ENCODE measurements at regions not wholly inside any gene's neighbourhood (a gene's known extent, or its start where the extent isn't known, plus 50 kb on each side); places are given as distances from the start of the nearest gene placed in this dataset.

DNA sequence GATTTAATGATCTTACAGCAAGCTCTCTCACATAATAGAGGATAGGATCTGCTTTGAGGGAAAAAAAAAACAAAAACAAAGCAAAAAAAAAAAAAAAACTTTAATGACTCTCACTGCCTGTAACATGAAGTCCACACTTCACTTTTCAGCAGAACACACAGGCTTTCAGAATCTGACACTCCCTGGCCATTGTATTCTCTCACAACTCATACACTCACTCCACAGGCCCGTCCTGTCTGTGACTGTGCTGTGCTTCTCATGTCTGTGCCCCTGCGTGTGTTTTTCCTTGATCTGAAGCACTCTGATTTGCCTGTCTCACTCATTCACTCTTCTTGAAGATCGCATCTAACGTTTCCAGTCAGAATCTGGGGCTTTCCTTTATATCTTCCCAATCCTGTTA is 460.8 kb downstream of the TMA16 start:
- TF ChIP-seq, protein P1, sequence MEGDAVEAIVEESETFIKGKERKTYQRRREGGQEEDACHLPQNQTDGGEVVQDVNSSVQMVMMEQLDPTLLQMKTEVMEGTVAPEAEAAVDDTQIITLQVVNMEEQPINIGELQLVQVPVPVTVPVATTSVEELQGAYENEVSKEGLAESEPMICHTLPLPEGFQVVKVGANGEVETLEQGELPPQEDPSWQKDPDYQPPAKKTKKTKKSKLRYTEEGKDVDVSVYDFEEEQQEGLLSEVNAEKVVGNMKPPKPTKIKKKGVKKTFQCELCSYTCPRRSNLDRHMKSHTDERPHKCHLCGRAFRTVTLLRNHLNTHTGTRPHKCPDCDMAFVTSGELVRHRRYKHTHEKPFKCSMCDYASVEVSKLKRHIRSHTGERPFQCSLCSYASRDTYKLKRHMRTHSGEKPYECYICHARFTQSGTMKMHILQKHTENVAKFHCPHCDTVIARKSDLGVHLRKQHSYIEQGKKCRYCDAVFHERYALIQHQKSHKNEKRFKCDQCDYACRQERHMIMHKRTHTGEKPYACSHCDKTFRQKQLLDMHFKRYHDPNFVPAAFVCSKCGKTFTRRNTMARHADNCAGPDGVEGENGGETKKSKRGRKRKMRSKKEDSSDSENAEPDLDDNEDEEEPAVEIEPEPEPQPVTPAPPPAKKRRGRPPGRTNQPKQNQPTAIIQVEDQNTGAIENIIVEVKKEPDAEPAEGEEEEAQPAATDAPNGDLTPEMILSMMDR (IDR thresholded peaks at IDR 0.05), result no peak
- TF ChIP-seq POLR2A (IDR thresholded peaks at IDR 0.05), result no peak
- H3K9me3 ChIP-seq, result no peaks in the 10 kb centered on the region
- intact Hi-C loops (cut with DNase I), result no loop called here
- H3K27me3 ChIP-seq, result no peaks in the 10 kb centered on the region
- DNase-seq, result no peak
- WGBS, 2 donors, result 59 to 63% methylated on average over 4 of the region's 4 CpGs
- no peak for ATAC-seq
- H3K4me1 ChIP-seq, result no peaks in the 10 kb centered on the region
- H3K36me3 ChIP-seq (replicated peaks in 1 of 2; ENCODE audit: insufficient read depth in 1 of 2, low read depth in 2 of 2), result no peaks in the 10 kb centered on the region
- no peak overlapping the region for H3K4me3 ChIP-seq
- no peak overlapping the region for H3K27ac ChIP-seq

DNA sequence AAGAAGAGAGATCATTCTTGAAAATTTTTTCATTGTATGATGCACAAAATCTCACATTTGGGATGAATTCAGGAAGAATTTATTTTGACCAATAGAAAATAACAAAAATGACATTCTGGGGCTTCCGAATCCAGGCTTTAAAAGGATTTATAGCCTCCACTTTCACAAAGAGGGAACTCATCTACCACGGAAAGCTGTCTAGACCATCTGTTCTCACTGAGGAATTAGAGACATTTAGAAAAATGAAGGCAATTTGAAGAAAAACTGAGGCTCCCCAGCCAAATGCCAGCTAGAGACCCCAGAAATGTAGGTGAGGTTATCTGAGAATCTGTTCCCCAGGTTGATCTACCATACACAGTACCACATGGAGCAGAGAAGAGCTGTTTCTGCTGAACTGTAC is 464.3 kb downstream of the TMA16 start:
- no peaks in the 10 kb centered on the region for H3K4me1 ChIP-seq
- H3K9me3 ChIP-seq, result no peaks in the 10 kb centered on the region
- no peak for DNase-seq
- no peaks in the 10 kb centered on the region for H3K36me3 ChIP-seq (replicated peaks in 1 of 2; ENCODE audit: insufficient read depth in 1 of 2, low read depth in 2 of 2)
- 51 to 61% methylated on average over 2 of the region's 2 CpGs for WGBS, 2 donors
- H3K4me3 ChIP-seq, result no peak overlapping the region
- no peak for ATAC-seq
- H3K27ac ChIP-seq, result no peak overlapping the region
- TF ChIP-seq, protein P1 (IDR thresholded peaks at IDR 0.05), result no peak
- TF ChIP-seq POLR2A (IDR thresholded peaks at IDR 0.05), result no peak
- intact Hi-C loops (cut with DNase I), result no loop called here
- H3K27me3 ChIP-seq, result no peaks in the 10 kb centered on the region

DNA sequence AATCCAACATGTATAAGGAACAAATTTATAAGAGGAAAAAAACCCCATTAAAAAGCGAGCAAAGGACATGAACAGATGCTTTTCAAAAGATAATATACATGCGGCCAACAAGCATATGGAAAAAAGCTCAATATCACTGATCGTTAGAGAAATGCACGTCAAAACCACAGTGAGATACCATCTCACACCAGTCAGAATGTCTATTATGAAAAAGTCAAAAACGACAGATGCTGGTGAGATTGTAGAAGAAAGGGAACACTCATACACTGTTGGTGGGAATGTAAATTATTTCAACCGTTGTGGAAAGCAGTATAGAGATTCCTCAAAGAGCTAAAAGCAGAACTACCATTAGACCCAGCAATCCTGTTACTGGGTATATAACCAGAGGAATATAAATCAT is 465.4 kb downstream of the TMA16 start:
- no peaks in the 10 kb centered on the region for H3K36me3 ChIP-seq (replicated peaks in 1 of 2; ENCODE audit: insufficient read depth in 1 of 2, low read depth in 2 of 2)
- intact Hi-C loops (cut with DNase I), result no loop called here
- no peak overlapping the region for H3K4me3 ChIP-seq
- H3K9me3 ChIP-seq, result no peaks in the 10 kb centered on the region
- TF ChIP-seq, protein P1 (IDR thresholded peaks at IDR 0.05), result no peak
- no peak for TF ChIP-seq POLR2A (IDR thresholded peaks at IDR 0.05)
- ATAC-seq, result no peak
- H3K27ac ChIP-seq, result no peak overlapping the region
- WGBS, 2 donors, result 58 to 63% methylated on average over 6 of the region's 6 CpGs
- no peak for DNase-seq
- no peaks in the 10 kb centered on the region for H3K27me3 ChIP-seq
- no peaks in the 10 kb centered on the region for H3K4me1 ChIP-seq

DNA sequence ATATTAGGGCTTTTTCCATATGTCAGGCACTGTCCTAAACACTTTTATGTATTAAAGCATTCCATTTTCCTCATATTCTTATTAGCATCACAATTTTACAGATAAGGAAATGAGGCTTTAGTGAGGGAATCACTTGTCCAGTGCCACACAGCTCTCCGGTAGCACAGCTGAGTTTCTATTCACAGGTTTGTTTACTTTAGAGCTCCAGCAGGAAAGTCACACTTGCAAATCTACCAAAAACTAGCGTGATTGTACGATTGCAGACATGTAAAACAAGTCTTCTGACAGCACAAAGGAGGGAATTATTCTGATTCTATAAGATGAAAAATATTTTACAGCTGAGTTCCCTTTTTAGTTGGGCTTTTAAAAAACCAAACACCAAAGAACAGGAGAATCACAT is 472.1 kb downstream of the TMA16 start:
- 4 to 8% methylated on average over 3 of the region's 3 CpGs for WGBS, 2 donors
- ATAC-seq (no peak), DNase-seq (no peak)

DNA sequence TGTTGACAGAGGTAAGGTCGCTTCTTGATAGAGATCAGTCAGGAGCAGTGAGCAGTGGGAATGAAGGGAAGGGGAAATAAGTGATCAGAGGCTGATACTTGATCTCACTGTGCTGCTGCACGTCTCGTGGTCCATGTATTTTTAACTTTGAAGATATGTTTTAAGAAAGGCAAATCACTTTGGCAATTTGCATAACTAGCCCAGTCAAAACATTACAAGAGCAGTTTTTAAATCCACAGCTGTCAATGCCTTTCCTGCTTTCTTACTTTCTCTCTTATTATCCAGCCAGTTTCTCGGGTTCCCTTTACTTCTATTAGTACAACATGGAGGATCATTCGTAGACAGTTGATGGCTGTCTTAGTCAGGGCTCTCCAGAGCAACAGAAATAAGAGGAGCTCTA is 472.8 kb downstream of the TMA16 start:
- Histone ChIP-seq H3K9me3 (no peaks in the 10 kb centered on the region), H3K36me3 (replicated peaks in 1 of 2; ENCODE audit: insufficient read depth in 1 of 2, low read depth in 2 of 2) (no peaks in the 10 kb centered on the region), H3K4me1 (no peaks in the 10 kb centered on the region), H3K4me3 (no peak overlapping the region), H3K27ac (no peak overlapping the region), H3K27me3 (no peaks in the 10 kb centered on the region)
- intact Hi-C loops (cut with DNase I), result no loop called here
- TF ChIP-seq, protein P1 (IDR thresholded peaks at IDR 0.05), result no peak
- no peak for TF ChIP-seq POLR2A (IDR thresholded peaks at IDR 0.05)
- 36 to 39% methylated on average over 5 of the region's 5 CpGs for WGBS, 2 donors
- DNase-seq (no peak), ATAC-seq (no peak)

More for the DNA sequence above, 472.1 kb downstream of the TMA16 start:
- Histone ChIP-seq H3K9me3 (no peaks in the 10 kb centered on the region), H3K27ac (no peak overlapping the region), H3K4me1 (no peaks in the 10 kb centered on the region), H3K36me3 (replicated peaks in 1 of 2; ENCODE audit: insufficient read depth in 1 of 2, low read depth in 2 of 2) (no peaks in the 10 kb centered on the region), H3K27me3 (no peaks in the 10 kb centered on the region), H3K4me3 (no peak overlapping the region)
- TF ChIP-seq POLR2A (IDR thresholded peaks at IDR 0.05), result no peak
- TF ChIP-seq, protein P1 (IDR thresholded peaks at IDR 0.05), result no peak
- intact Hi-C loops (cut with DNase I), result no loop called here

Data from body of pancreas (tissue), 4 donors.